Duodenal mucosa (tissue), 2 donors: ENCODE measurements at regions not wholly inside any gene's neighbourhood (a gene's known extent, or its start where the extent isn't known, plus 50 kb on each side); places are given as distances from the start of the nearest gene placed in this dataset.
"Not testable (repeated sequence)": the region's sequence is repeated elsewhere in the genome, so short reads cannot be mapped to it uniquely, and the experiment has no call there.

Source experiments
- H3K27ac ChIP-seq: one replicate; pipeline ENCODE4 v1.7.0; 2013; ENCODE audit warnings: low read depth, low read length
- H3K27me3 ChIP-seq, 2 donors: one replicate each; pipeline ENCODE4 v1.7.0; 2013; ENCODE audit warnings: low read length in 2 of 2, control low read depth in 1 of 2; ENCODE audit not compliant: insufficient read depth in 2 of 2, control insufficient read depth in 1 of 2
- H3K36me3 ChIP-seq, 2 donors: one replicate each; pipeline ENCODE4 v1.7.0; 2013; ENCODE audit warnings: low read length in 2 of 2, control low read depth in 1 of 2; ENCODE audit not compliant: insufficient read depth in 2 of 2, control insufficient read depth in 1 of 2
- H3K4me1 ChIP-seq, 2 donors: one replicate each; pipeline ENCODE4 v1.7.0; 2013; ENCODE audit warnings: low read length in 2 of 2, control low read depth in 1 of 2; ENCODE audit not compliant: insufficient read depth in 2 of 2, control insufficient read depth in 1 of 2
- H3K4me3 ChIP-seq, 2 donors: one replicate each; pipeline ENCODE4 v1.7.0; 2013; ENCODE audit warnings: low read length in 2 of 2, low read depth in 1 of 2
- H3K9ac ChIP-seq, 2 donors: one replicate each; pipeline ENCODE4 v1.7.0; 2013; ENCODE audit warnings: low read length in 2 of 2, low read depth in 1 of 2
- H3K9me3 ChIP-seq, 2 donors: one replicate each; pipeline ENCODE4 v1.7.0; 2013; ENCODE audit warnings: low read length in 2 of 2, control low read depth in 1 of 2; ENCODE audit not compliant: control insufficient read depth in 1 of 2

- no peaks in the 10 kb centered on the region for H3K9me3 ChIP-seq
- no peaks in the 10 kb centered on the region for H3K36me3 ChIP-seq
- no peaks in the 10 kb centered on the region for H3K4me1 ChIP-seq
- no peak overlapping the region for H3K9ac ChIP-seq
- no peak overlapping the region for H3K4me3 ChIP-seq
- H3K27me3 ChIP-seq, result no peaks in the 10 kb centered on the region
- no peak overlapping the region for H3K27ac ChIP-seq
These were observed 520.7 kb upstream of the PABPC4L start for GRCh38 chr4:134722306-134722705.

GRCh38 chr4:134720030-134720429 is 518.4 kb upstream of the PABPC4L start:
- no peaks in the 10 kb centered on the region for H3K9me3 ChIP-seq
- H3K9ac ChIP-seq, result no peak overlapping the region
- H3K27ac ChIP-seq, result no peak overlapping the region
- no peak overlapping the region for H3K4me3 ChIP-seq
- no peaks in the 10 kb centered on the region for H3K4me1 ChIP-seq
- no peaks in the 10 kb centered on the region for H3K36me3 ChIP-seq
- H3K27me3 ChIP-seq, result no peaks in the 10 kb centered on the region

- H3K27ac ChIP-seq, result no peak overlapping the region
- peaks cover 0 to 5% of the 10 kb centered on the region in 2 donors for H3K9me3 ChIP-seq
- H3K4me3 ChIP-seq, result no peak overlapping the region
- no peak overlapping the region for H3K9ac ChIP-seq
- H3K27me3 ChIP-seq, result no peaks in the 10 kb centered on the region
- H3K36me3 ChIP-seq, result no peaks in the 10 kb centered on the region
- H3K4me1 ChIP-seq, result no peaks in the 10 kb centered on the region
These were observed 507.0 kb upstream of the PABPC4L start for GRCh38 chr4:134708616-134709015.

GRCh38 chr4:134708026-134708425 is 506.4 kb upstream of the PABPC4L start:
- Histone ChIP-seq H3K9me3 (peaks cover 0 to 5% of the 10 kb centered on the region in 2 donors), H3K4me1 (no peaks in the 10 kb centered on the region), H3K9ac (no peak overlapping the region), H3K27me3 (no peaks in the 10 kb centered on the region), H3K4me3 (no peak overlapping the region), H3K27ac (no peak overlapping the region), H3K36me3 (no peaks in the 10 kb centered on the region)

GRCh38 chr4:134702374-134702773 is 500.8 kb upstream of the PABPC4L start:
- H3K36me3 ChIP-seq, result no peaks in the 10 kb centered on the region
- no peak overlapping the region for H3K9ac ChIP-seq
- H3K27ac ChIP-seq, result no peak overlapping the region
- no peaks in the 10 kb centered on the region for H3K4me1 ChIP-seq
- peaks cover 0 to 6% of the 10 kb centered on the region in 2 donors for H3K9me3 ChIP-seq
- no peaks in the 10 kb centered on the region for H3K27me3 ChIP-seq
- H3K4me3 ChIP-seq, result no peak overlapping the region

GRCh38 chr4:134700251-134700650 is 498.7 kb upstream of the PABPC4L start:
- peaks cover 0 to 6% of the 10 kb centered on the region in 2 donors for H3K9me3 ChIP-seq

GRCh38 chr4:134698831-134699230 is 497.2 kb upstream of the PABPC4L start:
- H3K4me3 ChIP-seq, H3K4me1 ChIP-seq, H3K9ac ChIP-seq: not testable (repeated sequence)

More at GRCh38 chr4:134700251-134700650, 498.7 kb upstream of the PABPC4L start:
- no peak overlapping the region for H3K9ac ChIP-seq
- no peaks in the 10 kb centered on the region for H3K27me3 ChIP-seq
- no peaks in the 10 kb centered on the region for H3K4me1 ChIP-seq
- no peak overlapping the region for H3K27ac ChIP-seq
- no peaks in the 10 kb centered on the region for H3K36me3 ChIP-seq
- H3K4me3 ChIP-seq, result no peak overlapping the region

GRCh38 chr4:134695433-134695832 is 493.8 kb upstream of the PABPC4L start:
- H3K9me3 ChIP-seq, result peaks cover 0 to 6% of the 10 kb centered on the region in 2 donors
- H3K4me1 ChIP-seq, result no peaks in the 10 kb centered on the region
- no peaks in the 10 kb centered on the region for H3K36me3 ChIP-seq
- no peak overlapping the region for H3K9ac ChIP-seq
- no peaks in the 10 kb centered on the region for H3K27me3 ChIP-seq
- H3K27ac ChIP-seq, result no peak overlapping the region
- no peak overlapping the region for H3K4me3 ChIP-seq

More at GRCh38 chr4:134698831-134699230, 497.2 kb upstream of the PABPC4L start:
- H3K27me3 ChIP-seq, H3K27ac ChIP-seq, H3K9me3 ChIP-seq, H3K36me3 ChIP-seq: not testable (repeated sequence)

- Histone ChIP-seq H3K27ac (no peak overlapping the region), H3K9me3 (no peaks in the 10 kb centered on the region), H3K4me1 (no peaks in the 10 kb centered on the region), H3K27me3 (no peaks in the 10 kb centered on the region), H3K9ac (no peak overlapping the region), H3K4me3 (no peak overlapping the region), H3K36me3 (no peaks in the 10 kb centered on the region)
These were observed 490.3 kb upstream of the PABPC4L start for GRCh38 chr4:134691915-134692314.

GRCh38 chr4:134687646-134688628 is 486.3 kb upstream of the PABPC4L start:
- no peak overlapping the region for H3K9ac ChIP-seq
- no peak overlapping the region for H3K4me3 ChIP-seq
- no peaks in the 10 kb centered on the region for H3K27me3 ChIP-seq
- no peaks in the 10 kb centered on the region for H3K4me1 ChIP-seq
- no peak overlapping the region for H3K27ac ChIP-seq
- no peaks in the 10 kb centered on the region for H3K9me3 ChIP-seq
- no peaks in the 10 kb centered on the region for H3K36me3 ChIP-seq
